Left cardiac atrium (tissue), 4 donors: ENCODE measurements at regions not wholly inside any gene's neighbourhood (a gene's known extent, or its start where the extent isn't known, plus 50 kb on each side); places are given as distances from the start of the nearest gene placed in this dataset.
A peak's percentile ranks its signal among the peaks of the same experiment; 100 is the strongest.

ENCODE experiments used
- ATAC-seq, 2 donors: fragments of 200-7000 bp; cut with Tn5 transposase; one replicate each; pipeline ENCODE4 v1.9.1; 2020; ENCODE audit warnings: mild to moderate bottlenecking in 2 of 2, moderate library complexity in 2 of 2
- DNase-seq: peaks from one replicate; pipeline ENCODE4 v3.0.0-alpha.2; 2020
- intact Hi-C, 2 donors: fragments of 100-400 bp; cut with DNase I; formaldehyde crosslinking; loops; one replicate each; pipeline versions ENCODE4 v1.14.1 to v1.15.1; 2022 to 2023
- donor health status: DM: no; HTN: yes; CAD: no.
- donor health status: DM: no; HTN: yes; CAD: no; lungs with severe emphysema.
- donor health status: DM: yes; HTN: yes; CAD: no.
- donor health status: Dilated cardiomyopathy.

DNA sequence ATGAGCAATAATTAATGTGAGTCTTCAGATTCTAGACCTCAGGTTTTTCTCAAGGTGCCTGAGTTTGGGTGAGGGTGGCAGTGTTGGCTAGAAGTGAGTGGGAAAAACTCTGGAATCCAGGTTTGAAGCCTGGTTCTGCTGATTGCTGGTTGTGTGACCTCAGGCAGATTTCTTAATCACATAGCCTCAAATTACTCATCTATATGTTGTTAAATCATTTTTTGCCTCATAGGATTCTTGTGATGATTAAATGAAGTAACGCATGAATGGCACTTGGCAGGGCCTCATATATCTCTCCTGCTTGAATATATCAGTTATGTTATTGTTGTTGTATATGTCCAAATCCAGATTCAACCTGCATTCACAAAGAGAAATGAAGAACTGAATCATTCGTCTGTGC is 60.5 kb downstream of the NR2F2 start:
- intact Hi-C loops, result no loop called here
- DNase-seq (no peak), ATAC-seq (no peak)

- DNase-seq, result no peak
- no peak for ATAC-seq
- intact Hi-C loops, result no loop called here
Observed at GRCh38 chr15:96392380-96393208, 62.1 kb downstream of the NR2F2 start.

- DNase-seq (no peak), ATAC-seq (no peak)
- intact Hi-C loops, result no loop called here
Observed at GRCh38 chr15:96393209-96393513, 62.7 kb downstream of the NR2F2 start.

DNA sequence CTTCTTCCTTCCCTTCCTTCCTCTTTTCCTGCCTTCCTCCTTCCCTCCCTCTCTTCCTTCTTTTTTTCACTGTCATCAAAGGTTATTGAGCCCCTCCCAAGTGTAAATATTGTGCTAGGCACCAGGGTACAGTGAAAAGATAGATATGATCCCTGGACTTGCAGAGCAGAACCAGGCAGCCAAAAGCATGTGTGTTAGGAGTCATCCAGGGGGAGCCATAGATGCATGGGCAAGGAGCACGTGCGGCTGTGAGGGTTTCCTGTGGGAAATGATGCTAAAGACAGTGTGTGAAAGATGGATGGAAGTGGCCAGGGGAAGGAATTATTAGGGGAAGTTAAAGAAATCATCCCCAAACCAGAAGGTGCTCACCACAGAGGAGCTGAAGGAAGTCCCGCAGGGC is 65.2 kb downstream of the NR2F2 start:
- ATAC-seq, result no peak
- intact Hi-C loops, result no loop called here
- DNase-seq, result no peak

DNA sequence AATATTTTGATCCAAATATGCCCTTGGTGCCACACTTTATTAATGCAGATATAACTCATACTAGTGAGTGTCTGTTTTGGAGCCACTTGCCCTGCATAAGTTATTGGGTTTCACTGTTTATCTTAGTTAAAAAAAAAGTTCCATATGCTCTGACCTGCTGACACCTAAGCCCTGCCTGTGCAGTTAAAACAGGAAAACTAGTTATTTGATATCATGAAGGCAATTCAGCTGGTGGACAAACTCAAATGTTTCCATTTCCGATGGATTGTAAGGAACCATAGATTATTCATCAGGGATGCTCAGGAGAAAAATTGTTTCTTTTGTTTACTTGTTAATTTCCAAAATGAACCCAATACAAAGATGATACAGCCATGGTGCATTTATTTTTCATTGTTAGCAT is 68.3 kb downstream of the NR2F2 start:
- no peak for ATAC-seq
- intact Hi-C loops, result no loop called here
- no peak for DNase-seq

GRCh38 chr15:96402403-96402802 is 71.9 kb downstream of the NR2F2 start:
- intact Hi-C loops, result no loop called here
- no peak for DNase-seq
- ATAC-seq, result no peak

GRCh38 chr15:96403071-96403470 is 72.6 kb downstream of the NR2F2 start:
- no peak for DNase-seq
- no peak for ATAC-seq
- intact Hi-C loops, result no loop called here

GRCh38 chr15:96403932-96404331 is 73.4 kb downstream of the NR2F2 start:
- DNase-seq (no peak), ATAC-seq (no peak)
- intact Hi-C loops, result no loop called here

DNA sequence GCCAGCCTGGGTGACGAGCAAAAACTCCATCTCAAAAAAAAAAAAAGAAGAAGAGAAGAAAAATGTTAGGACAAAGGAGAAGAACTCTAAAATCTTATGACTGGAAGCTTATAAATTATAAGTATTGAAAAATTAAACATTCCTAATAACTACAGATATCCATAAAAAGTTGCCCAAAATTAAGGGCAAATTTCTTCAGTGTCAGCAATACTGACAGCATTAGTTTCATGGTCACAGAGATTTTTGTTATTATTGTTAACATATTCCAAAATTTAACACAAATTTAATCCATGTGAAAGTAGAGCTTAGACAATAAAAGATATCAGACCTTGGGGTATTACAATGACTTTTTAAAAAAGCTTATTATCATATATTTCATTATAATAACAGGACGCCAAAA is 74.1 kb downstream of the NR2F2 start:
- ATAC-seq (no peak), DNase-seq (no peak)
- intact Hi-C loops, result no loop called here

GRCh38 chr15:96406291-96406690 is 75.8 kb downstream of the NR2F2 start:
- DNase-seq (no peak), ATAC-seq (no peak)
- intact Hi-C loops, result no loop called here

DNA sequence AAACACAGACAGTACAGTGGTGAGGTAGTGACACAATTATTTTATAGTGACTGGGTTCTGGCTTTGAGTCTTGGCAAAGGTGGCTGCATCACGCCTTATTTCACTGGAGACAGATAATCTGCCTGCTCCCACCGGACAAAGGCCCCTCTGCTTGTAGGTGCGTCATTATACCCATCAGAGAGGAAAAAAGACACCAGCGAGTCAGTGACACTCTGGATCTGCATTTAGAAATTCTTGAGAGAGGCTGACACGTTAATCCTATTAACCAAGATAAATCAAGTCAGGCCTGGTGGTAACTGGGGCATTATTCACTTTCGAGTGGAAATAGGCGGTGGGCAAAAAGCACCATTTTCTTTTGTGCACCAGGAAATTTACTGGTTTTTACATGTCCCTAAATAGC is 76.2 kb downstream of the NR2F2 start:
- intact Hi-C loops, result no loop called here
- no peak for DNase-seq
- ATAC-seq, result no peak

GRCh38 chr15:96407482-96407881 is 77.0 kb downstream of the NR2F2 start:
- DNase-seq, result no peak
- intact Hi-C loops, result no loop called here

DNA sequence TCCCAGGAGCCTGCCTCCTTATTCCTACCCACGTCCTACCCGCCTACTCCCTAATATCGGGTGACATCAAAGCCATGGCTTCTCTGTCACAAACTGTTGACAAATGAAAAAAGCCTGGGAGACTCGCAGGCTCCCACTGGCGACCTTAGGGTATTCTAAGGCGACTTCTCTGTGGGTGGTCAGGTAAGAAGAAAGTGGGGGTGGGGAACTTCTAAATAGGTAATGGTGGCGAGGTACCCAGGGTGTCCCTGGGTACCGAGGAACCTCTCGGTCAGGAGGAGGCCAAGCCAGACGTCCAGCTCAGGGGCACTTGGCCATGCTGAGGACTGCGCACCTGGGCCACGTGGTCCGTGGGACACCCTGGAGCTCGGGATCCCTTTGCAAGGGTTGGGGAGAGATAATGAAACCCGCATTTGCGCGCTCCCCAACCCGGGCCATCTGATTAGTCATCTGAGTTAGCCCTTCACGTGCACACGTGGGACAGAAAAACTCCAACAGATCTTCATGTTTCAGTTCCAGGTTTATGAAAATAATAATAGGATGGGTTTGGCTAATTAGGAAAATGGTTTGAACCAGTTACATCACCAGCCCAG is 78.2 kb downstream of the NR2F2 start:
- ATAC-seq (no peak), DNase-seq (no peak)
- intact Hi-C loops, result no loop called here

More at GRCh38 chr15:96407482-96407881, 77.0 kb downstream of the NR2F2 start:
- no peak for ATAC-seq

DNA sequence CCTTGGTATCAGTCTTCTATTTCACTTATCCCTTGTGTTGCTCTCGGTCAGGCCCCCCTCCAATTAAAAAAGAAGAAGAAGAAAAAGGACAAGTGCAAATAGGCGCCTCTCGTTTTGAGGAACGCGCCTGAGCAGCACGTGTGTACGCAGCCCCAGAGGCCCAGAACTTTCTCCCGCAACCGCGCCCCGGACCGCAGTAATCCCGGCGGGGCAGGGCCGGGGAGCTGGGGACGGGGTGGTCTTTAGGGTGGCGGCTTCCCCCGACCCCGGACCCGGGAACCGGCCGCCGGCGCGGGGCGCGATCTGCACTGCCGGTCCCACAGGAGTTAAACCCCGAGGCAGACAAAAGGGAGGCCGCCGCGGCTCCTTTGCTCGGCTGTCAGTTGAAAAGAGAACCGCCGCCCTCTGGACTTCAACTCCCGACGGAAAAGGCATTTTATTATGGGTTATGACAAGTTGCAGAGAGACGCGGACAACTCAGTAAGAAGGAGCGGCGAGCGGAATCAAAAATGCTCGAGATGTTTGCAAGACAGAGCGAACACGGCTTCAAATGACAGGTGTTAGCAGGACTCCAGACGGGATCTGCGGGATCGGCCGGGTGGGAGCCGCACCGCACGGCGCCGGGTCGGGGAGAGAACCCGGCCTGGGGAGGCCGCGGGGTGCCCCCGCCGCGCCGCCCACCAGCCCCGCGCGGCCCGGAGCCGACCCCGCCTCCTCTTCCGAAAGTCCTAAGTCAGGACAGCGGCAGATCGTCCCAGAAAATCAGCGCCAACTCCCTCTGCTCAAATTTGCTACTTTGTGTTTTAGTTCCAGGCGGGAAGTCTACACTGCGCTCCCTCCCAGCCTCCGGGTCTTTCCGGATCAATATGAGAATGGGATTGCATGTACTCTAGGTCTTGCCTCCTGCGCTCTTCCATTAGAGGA is 79.0 kb downstream of the NR2F2 start:
- DNase-seq (no peak), ATAC-seq (peak; percentile 24 to 30)

DNA sequence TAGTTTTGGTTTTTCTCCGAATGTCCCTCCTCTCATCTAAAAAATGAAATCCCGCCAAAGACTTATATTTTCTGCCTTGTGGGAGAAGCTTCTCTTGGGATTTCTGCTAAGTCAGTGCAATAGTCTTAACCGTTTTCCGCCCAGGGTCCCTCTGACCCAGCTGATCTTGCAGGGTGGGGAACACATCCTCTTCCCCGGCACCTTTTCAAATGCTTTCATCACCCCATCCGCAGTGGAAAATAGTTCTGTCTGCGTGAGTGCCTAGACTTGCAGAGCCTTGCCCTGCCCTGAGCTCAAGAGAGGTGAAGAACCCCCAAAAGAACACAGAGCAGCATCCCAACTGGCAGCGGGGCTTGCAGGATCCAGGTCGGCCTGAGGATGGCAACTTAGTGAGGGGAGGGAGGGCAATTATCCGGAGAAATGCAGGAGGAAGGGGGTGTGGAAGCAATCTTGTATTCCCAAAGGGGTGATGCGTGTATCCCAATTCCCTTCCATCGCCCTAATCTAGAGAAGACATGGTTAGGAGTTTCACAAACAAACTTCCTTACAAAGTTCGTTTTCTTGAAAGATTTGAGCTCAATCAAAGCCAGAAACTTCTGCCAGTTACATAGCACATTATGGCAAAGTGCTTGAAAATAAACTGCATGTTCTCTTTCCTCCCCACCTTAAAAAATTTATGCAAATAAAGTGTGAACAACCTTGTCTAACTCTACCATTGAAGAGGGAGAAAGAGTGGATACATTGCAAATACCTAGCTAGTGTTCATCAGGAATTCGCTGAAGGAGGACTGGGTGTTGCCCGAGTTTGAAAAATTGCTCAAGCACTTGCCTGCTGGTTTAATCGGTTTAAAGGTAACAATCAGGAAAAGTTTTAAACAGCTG is 79.9 kb downstream of the NR2F2 start:
- no peak for DNase-seq
- intact Hi-C loops, result no loop called here
- no peak for ATAC-seq

More for the DNA sequence above, 79.0 kb downstream of the NR2F2 start:
- intact Hi-C loops, result no loop called here

- ATAC-seq (no peak), DNase-seq (no peak)
- intact Hi-C loops, result no loop called here
Observed at GRCh38 chr15:96411056-96412031, 80.8 kb downstream of the NR2F2 start.

GRCh38 chr15:96412045-96412905 is 81.8 kb downstream of the NR2F2 start:
- ATAC-seq (no peak), DNase-seq (no peak)
- intact Hi-C loops, result no loop called here
